ENCODE measurements at regions not wholly inside any gene's neighbourhood (a gene's known extent, or its start where the extent isn't known, plus 50 kb on each side); places are given as distances from the start of the nearest gene placed in this dataset.
A peak's percentile ranks its signal among the peaks of the same experiment; 100 is the strongest.

DNA sequence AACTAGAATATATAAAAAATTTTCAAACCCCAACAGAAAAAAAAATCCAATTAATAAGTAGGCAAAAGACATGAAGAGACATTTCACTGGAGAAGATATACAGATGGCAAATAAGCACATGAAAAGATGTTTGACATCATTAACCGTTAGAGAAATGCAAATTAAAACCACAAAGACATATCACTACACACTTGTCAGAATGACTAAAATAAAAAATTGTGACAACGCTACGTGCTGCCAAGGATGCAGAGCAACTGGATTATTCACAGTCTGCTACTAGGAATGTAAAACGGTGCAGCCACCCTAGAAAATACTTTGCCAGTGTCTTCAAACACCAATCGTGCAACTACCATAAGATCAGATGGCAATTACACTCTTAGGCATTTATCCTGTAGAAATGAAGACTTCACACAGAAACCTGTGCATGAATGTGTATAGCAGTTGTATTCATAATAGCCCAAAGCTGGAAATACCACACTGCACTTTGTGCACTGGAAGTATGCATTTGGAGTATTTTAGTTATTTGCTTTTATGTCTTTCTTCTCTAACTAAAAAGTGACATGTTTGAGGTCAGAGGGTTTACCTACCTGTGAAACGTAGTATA lies 75.3 kb upstream of the PALMD start:
- H3K36me3 ChIP-seq: no peaks in the 10 kb centered on the region
- no peaks in the 10 kb centered on the region for H3K9me3 ChIP-seq
- peaks cover 0 to 8% (median 0%) of the 10 kb centered on the region in 3 donors for H3K4me1 ChIP-seq
- WGBS, 2 donors: 47 to 54% methylated on average over 6 of the region's 6 CpGs
- no peak for TF ChIP-seq POLR2A (IDR thresholded peaks at IDR 0.05)
- TF ChIP-seq, protein P1, sequence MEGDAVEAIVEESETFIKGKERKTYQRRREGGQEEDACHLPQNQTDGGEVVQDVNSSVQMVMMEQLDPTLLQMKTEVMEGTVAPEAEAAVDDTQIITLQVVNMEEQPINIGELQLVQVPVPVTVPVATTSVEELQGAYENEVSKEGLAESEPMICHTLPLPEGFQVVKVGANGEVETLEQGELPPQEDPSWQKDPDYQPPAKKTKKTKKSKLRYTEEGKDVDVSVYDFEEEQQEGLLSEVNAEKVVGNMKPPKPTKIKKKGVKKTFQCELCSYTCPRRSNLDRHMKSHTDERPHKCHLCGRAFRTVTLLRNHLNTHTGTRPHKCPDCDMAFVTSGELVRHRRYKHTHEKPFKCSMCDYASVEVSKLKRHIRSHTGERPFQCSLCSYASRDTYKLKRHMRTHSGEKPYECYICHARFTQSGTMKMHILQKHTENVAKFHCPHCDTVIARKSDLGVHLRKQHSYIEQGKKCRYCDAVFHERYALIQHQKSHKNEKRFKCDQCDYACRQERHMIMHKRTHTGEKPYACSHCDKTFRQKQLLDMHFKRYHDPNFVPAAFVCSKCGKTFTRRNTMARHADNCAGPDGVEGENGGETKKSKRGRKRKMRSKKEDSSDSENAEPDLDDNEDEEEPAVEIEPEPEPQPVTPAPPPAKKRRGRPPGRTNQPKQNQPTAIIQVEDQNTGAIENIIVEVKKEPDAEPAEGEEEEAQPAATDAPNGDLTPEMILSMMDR (IDR thresholded peaks at IDR 0.05): no peak
- intact Hi-C loops (cut with DNase I): no loop called here
- H3K27ac ChIP-seq: no peak overlapping the region
- no peaks in the 10 kb centered on the region for H3K27me3 ChIP-seq
- DNase-seq: no peak
- H3K4me3 ChIP-seq: no peak overlapping the region

DNA sequence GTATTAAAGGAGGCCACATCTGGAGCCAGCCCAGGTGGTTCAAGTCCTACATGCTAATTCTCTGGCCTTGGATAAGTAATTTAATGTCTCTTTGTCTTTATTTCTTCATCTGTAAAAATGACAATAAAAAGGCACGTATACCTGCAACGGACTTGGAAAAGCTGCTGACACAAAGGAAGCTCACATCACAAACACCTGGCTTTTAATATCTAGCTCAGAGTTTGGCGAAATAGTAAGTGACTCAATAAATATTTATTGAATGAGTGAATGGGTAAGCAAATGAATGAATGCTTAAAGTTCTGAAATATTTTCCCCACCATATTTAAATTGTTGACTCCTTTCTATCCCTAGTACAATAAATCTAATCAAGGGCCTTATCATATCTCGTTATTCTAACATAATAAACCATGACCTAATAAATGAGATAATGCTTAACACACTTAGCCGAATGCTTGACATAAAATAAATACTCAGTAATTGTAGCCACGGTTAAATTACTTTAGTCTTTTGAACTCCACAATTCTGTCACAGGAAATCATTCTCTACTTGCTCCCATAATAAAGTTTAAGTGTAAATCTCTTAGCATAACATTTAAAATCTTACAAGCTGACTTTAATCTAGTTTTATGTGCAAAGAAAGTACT lies 74.7 kb upstream of the PALMD start:
- no peaks in the 10 kb centered on the region for H3K36me3 ChIP-seq
- no peak overlapping the region for H3K4me3 ChIP-seq
- TF ChIP-seq, protein P1 (IDR thresholded peaks at IDR 0.05): no peak
- TF ChIP-seq POLR2A (IDR thresholded peaks at IDR 0.05): no peak
- no peak for DNase-seq
- WGBS, 2 donors: 55 to 66% methylated on average over 6 of the region's 6 CpGs
- H3K27me3 ChIP-seq: no peaks in the 10 kb centered on the region
- no peaks in the 10 kb centered on the region for H3K9me3 ChIP-seq
- no peak overlapping the region for H3K27ac ChIP-seq
- intact Hi-C loops (cut with DNase I): no loop called here
- peaks cover 0 to 8% (median 0%) of the 10 kb centered on the region in 3 donors for H3K4me1 ChIP-seq

DNA sequence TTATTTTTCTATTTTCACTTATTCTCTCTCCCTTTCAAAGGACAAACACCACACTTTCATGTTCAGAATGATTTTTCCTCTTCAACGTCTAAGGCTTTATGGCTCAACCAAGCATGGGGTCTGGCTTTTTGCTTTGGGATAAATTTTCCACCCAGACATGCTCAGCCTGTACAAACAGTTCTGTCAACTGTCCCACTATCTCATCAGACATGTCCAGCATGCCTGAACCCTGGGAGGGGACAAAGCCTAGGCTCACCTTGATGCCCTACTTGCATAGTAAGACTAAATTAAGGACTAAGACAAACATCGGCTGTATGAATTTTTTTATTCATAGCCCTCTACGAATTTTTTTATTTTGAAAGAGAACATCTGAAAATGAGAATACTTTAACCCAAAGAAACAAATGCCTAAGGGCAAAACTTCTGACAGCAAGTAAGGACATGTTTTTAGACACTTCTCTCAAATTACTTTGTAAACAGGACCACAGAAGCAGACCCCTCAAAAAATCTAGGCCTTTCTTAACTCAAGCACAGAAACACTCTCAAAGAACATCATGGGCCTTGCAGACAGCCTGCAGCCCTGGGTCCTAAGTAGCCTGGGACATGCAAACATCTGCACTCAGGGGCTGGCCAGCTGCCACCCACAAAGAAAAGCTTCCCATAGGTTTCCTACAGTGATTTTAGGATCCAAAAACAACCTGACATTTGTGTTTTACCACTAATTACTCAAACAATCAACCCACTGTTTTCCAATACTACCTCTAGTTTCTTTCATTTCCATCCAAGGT lies 72.3 kb upstream of the PALMD start:
- DNase-seq: no peak
- Histone ChIP-seq H3K4me1 (peaks cover 0 to 8% (median 0%) of the 10 kb centered on the region in 3 donors), H3K27ac (no peak overlapping the region), H3K9me3 (no peaks in the 10 kb centered on the region), H3K4me3 (no peak overlapping the region), H3K27me3 (no peaks in the 10 kb centered on the region), H3K36me3 (no peaks in the 10 kb centered on the region)
- intact Hi-C loops (cut with DNase I): no loop called here
- WGBS, 2 donors: 40 to 43% methylated on average over 3 of the region's 3 CpGs
- no peak for TF ChIP-seq POLR2A (IDR thresholded peaks at IDR 0.05)
- TF ChIP-seq, protein P1 (IDR thresholded peaks at IDR 0.05): no peak

DNA sequence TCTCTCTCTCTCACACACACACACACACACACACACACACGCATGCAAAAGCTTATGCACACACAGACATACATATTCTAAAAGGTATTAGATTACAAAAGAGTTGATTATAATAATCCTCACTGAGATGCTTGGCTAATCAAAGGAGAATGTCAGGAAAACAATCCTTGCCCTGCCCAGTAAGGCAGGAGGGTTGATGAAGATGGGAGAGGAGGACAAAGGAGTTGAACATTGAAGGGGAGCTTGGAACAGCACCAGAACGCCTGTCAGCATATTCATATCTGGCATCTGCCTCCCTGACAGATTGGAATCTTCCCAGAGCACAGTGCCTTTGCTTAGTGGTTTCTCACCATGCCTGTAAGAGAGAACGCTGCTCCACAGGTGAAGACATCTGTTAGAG lies 68.6 kb upstream of the PALMD start:
- Histone ChIP-seq H3K9me3 (no peaks in the 10 kb centered on the region), H3K36me3 (no peaks in the 10 kb centered on the region), H3K27me3 (no peaks in the 10 kb centered on the region), H3K27ac (no peak overlapping the region), H3K4me1 (peaks cover 0 to 31% (median 11%) of the 10 kb centered on the region in 3 donors), H3K4me3 (no peak overlapping the region)
- 56% methylated on average over 3 of the region's 3 CpGs for WGBS, 2 donors
- no peak for DNase-seq
- intact Hi-C loops (cut with DNase I): no loop called here
- TF ChIP-seq, protein P1 (IDR thresholded peaks at IDR 0.05): no peak
- no peak for TF ChIP-seq POLR2A (IDR thresholded peaks at IDR 0.05)

DNA sequence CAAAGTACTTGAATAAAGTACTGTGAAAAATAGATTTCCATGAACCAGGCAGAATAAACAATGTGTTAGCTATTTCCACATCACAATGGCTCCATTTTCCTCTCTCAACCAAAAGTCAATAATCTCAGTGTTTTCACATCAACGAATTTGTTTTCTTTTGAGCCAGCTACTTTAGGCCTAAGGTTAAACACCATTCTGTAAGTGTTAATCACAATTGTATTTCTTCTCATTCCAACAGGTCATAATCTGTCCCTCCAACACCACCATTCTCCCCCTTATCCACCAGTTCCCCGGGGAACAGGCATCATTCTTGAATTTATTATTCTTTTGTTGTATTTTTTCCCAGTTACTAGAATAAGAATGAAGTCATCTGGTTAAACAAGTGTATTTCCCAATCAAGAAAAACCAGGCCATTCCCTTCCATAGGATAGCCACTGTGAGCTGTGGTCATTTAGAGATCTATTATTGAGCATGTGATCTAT lies 66.2 kb upstream of the PALMD start:
- Histone ChIP-seq H3K4me3 (no peak overlapping the region), H3K27ac (peak overlapping the region; percentile 38 to 76 (median 62)), H3K36me3 (no peaks in the 10 kb centered on the region), H3K9me3 (no peaks in the 10 kb centered on the region), H3K4me1 (peaks cover 0 to 24% (median 11%) of the 10 kb centered on the region in 3 donors), H3K27me3 (no peaks in the 10 kb centered on the region)
- TF ChIP-seq POLR2A (IDR thresholded peaks at IDR 0.05): no peak
- TF ChIP-seq, protein P1 (IDR thresholded peaks at IDR 0.05): no peak
- no peak for DNase-seq
- WGBS, 2 donors: 18 to 22% methylated on average over 2 of the region's 2 CpGs
- intact Hi-C loops (cut with DNase I): no loop called here
